ENCODE measurements at regions not wholly inside any gene's neighbourhood (a gene's known extent, or its start where the extent isn't known, plus 50 kb on each side); places are given as distances from the start of the nearest gene placed in this dataset.
"Not testable (repeated sequence)": the region's sequence is repeated elsewhere in the genome, so short reads cannot be mapped to it uniquely, and the experiment has no call there.

- TF ChIP-seq, protein P1, sequence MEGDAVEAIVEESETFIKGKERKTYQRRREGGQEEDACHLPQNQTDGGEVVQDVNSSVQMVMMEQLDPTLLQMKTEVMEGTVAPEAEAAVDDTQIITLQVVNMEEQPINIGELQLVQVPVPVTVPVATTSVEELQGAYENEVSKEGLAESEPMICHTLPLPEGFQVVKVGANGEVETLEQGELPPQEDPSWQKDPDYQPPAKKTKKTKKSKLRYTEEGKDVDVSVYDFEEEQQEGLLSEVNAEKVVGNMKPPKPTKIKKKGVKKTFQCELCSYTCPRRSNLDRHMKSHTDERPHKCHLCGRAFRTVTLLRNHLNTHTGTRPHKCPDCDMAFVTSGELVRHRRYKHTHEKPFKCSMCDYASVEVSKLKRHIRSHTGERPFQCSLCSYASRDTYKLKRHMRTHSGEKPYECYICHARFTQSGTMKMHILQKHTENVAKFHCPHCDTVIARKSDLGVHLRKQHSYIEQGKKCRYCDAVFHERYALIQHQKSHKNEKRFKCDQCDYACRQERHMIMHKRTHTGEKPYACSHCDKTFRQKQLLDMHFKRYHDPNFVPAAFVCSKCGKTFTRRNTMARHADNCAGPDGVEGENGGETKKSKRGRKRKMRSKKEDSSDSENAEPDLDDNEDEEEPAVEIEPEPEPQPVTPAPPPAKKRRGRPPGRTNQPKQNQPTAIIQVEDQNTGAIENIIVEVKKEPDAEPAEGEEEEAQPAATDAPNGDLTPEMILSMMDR (IDR thresholded peaks at IDR 0.05; ENCODE audit: low read depth, low read length) = no peak
- DNase-seq (ENCODE audit: low read depth in 2 of 2) = no peak
- H3K4me3 ChIP-seq (replicated peaks in 1 of 2; ENCODE audit: low read depth in 2 of 2, low read length in 2 of 2) = no peak overlapping the region
Observed at GRCh38 chr11:71324788-71325417, 72.5 kb upstream of the SHANK2 start.

- TF ChIP-seq, protein P1 (IDR thresholded peaks at IDR 0.05; ENCODE audit: low read depth, low read length) = no peak
- H3K4me3 ChIP-seq (replicated peaks in 1 of 2; ENCODE audit: low read depth in 2 of 2, low read length in 2 of 2) = no peak overlapping the region
- no peak for DNase-seq (ENCODE audit: low read depth in 2 of 2)
Observed at GRCh38 chr11:71323876-71324526, 71.6 kb upstream of the SHANK2 start.

GRCh38 chr11:71322861-71323582, 70.6 kb upstream of the SHANK2 start:
- H3K4me3 ChIP-seq (replicated peaks in 1 of 2; ENCODE audit: low read depth in 2 of 2, low read length in 2 of 2) = no peak overlapping the region
- DNase-seq (ENCODE audit: low read depth in 2 of 2) = no peak
- TF ChIP-seq, protein P1 (IDR thresholded peaks at IDR 0.05; ENCODE audit: low read depth, low read length) = no peak

DNA sequence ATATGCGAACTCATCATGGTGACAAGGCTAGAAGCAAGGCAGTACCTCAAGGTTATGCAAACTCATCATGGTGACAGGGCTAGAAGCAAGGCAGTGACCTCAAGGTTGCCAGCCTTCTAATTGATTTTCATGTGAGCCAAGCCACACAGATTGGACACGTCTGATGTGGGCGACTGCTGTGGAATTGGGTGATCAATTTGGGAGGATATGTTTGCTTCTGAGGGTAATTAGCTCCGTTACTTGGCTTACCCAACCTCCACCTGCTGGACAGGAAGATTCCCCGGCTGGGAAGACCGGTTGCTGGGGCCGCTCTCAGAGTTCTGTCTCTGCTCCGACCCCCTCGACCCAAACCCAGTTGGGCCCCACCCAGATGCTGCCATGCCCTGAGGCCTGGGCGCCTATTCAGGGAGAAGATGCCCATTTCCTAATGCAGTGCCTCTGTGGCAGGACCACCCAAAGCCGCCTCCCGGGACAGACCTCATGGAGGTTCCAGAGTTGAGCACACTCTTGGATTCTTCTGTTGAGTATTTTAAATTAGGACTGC, 69.9 kb upstream of the SHANK2 start:
- TF ChIP-seq, protein P1 (IDR thresholded peaks at IDR 0.05; ENCODE audit: low read depth, low read length) = no peak
- DNase-seq (ENCODE audit: low read depth in 2 of 2) = no peak
- no peak overlapping the region for H3K4me3 ChIP-seq (replicated peaks in 1 of 2; ENCODE audit: low read depth in 2 of 2, low read length in 2 of 2)

DNA sequence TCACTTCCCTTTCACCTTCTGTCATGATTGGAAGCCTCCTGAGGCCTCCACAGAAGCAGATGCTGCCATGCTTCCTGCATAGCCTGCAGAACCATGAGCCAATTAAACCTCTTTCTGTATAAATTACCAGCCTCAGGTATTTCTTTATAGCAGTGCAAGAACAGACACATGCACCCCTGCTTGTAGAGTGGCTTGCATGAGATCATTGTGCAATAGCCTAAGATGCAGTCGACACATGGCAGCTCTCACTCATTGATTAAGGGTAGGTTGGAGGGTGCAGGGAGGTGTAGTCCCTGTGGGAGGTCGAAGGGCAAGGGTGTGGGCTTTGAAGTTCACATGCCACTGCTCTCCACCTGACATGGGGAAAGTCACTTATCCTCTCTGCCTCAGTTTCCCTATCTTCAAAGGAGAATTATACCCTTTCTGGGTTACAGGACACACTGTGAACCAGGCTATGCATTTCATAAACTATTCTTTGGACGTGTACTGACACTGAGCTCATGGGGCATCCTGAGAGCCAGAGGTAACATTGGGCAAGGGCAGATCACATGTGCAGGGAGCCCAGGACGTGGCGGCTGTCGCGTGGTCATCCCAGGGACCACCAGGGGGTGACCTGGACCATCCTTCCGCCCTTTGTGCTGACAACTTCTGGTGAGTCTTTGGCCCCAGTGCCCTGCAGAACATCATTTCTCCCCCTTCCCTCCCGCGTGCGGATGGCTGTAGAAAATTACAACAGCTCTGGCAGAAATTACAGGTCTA, 69.2 kb upstream of the SHANK2 start:
- TF ChIP-seq, protein P1 (IDR thresholded peaks at IDR 0.05; ENCODE audit: low read depth, low read length) = no peak
- H3K4me3 ChIP-seq (replicated peaks in 1 of 2; ENCODE audit: low read depth in 2 of 2, low read length in 2 of 2) = no peak overlapping the region
- no peak for DNase-seq (ENCODE audit: low read depth in 2 of 2)

DNA sequence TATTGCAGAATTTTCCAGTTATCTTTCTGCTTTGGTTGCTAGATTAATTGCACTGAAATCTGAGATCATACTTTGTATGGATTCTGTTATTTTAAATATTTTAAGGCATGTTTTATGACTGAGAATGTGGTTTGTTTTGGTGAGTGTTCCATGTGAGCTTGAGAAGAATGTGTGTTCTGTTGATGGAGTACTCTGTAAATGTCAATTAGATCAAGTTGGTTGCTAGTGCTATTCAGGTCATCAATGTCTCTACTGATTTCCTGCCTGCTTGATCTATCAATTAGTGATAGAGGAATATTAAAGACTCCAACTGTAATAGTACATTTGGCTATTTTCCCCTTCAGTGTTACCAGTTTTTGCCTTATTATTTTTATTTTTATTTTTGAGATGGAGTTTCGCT, 64.3 kb upstream of the SHANK2 start:
- TF ChIP-seq, protein P1 (IDR thresholded peaks at IDR 0.05; ENCODE audit: low read depth, low read length) = no peak
- DNase-seq (ENCODE audit: low read depth in 2 of 2) = no peak
- no peak overlapping the region for H3K4me3 ChIP-seq (replicated peaks in 1 of 2; ENCODE audit: low read depth in 2 of 2, low read length in 2 of 2)

- DNase-seq (ENCODE audit: low read depth in 2 of 2); H3K4me3 ChIP-seq (replicated peaks in 1 of 2; ENCODE audit: low read depth in 2 of 2, low read length in 2 of 2): not testable (repeated sequence)
Observed at GRCh38 chr11:71312616-71313015, 60.2 kb upstream of the SHANK2 start.
